Fibroblast of the aortic adventitia (primary cell): ENCODE measurements at regions not wholly inside any gene's neighbourhood (a gene's known extent, or its start where the extent isn't known, plus 50 kb on each side); places are given as distances from the start of the nearest gene placed in this dataset.

Experiments
- DNase-seq: peaks from one replicate; pipeline ENCODE4 v3.0.0-alpha.2; 2010; ENCODE audit warnings: low read depth
- H3K4me3 ChIP-seq: 2 replicates; pipeline ENCODE4 v1.5.1; 2011; ENCODE audit warnings: low read depth, mild to moderate bottlenecking, control low read depth, low read length, moderate library complexity
- TF ChIP-seq, protein P1 (sequence below): IDR thresholded peaks from 2 replicates; pipeline ENCODE4 v1.5.1; 2011; ENCODE audit warnings: mild to moderate bottlenecking, low read length, control low read depth, inconsistent platforms; ENCODE audit not compliant: insufficient read depth

DNA sequence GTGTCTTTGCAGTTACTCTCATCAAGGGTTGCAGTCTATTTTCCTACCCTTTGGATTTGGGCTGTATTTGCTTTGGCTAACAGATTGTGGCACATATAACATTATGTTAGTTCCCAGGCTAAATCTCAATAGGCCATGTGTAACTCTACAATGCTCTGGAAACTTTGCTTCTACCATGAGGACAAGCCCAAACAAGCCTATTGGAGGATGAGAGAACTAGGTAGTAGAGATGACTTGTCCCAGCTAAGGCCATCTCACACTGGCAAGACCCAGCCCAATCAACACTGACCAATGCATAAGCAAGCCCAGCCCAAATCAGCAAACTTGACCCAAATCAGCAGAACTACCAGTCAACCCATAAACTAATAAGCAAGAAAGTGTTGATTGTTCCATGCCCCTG is 311.8 kb downstream of the NDFIP2 start:
- no peak overlapping the region for H3K4me3 ChIP-seq
- DNase-seq: no peak
- TF ChIP-seq, protein P1, sequence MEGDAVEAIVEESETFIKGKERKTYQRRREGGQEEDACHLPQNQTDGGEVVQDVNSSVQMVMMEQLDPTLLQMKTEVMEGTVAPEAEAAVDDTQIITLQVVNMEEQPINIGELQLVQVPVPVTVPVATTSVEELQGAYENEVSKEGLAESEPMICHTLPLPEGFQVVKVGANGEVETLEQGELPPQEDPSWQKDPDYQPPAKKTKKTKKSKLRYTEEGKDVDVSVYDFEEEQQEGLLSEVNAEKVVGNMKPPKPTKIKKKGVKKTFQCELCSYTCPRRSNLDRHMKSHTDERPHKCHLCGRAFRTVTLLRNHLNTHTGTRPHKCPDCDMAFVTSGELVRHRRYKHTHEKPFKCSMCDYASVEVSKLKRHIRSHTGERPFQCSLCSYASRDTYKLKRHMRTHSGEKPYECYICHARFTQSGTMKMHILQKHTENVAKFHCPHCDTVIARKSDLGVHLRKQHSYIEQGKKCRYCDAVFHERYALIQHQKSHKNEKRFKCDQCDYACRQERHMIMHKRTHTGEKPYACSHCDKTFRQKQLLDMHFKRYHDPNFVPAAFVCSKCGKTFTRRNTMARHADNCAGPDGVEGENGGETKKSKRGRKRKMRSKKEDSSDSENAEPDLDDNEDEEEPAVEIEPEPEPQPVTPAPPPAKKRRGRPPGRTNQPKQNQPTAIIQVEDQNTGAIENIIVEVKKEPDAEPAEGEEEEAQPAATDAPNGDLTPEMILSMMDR: no peak

DNA sequence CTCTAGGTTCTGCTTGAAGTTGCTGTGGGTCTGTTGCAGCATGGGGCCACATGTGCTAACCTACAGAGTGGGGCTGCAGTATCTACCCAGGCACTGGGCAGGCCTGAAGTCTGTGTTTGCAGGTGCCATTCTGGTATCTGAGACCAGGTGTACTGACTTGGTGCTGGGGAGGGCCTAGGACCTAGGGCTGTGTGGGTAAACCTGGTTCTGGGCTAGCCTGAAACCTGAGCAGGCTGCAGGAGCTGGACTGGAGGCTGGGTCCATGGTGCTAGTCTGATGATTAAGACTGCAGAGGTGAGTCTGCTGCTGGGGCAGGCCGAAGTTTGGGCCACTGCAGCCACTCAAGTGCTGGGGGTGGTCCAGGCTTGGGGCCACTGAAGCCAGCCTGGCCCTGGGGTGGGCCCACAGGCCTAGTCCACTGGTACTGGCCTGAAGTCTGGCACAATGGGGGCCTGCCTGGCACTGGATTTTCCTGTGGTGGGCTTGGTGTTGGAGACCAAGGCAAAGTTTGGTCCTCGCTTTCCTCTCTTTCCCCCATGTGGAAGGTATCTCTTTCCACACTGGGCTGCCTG is 310.6 kb downstream of the NDFIP2 start:
- no peak for DNase-seq
- H3K4me3 ChIP-seq: no peak overlapping the region
- TF ChIP-seq, protein P1: no peak

DNA sequence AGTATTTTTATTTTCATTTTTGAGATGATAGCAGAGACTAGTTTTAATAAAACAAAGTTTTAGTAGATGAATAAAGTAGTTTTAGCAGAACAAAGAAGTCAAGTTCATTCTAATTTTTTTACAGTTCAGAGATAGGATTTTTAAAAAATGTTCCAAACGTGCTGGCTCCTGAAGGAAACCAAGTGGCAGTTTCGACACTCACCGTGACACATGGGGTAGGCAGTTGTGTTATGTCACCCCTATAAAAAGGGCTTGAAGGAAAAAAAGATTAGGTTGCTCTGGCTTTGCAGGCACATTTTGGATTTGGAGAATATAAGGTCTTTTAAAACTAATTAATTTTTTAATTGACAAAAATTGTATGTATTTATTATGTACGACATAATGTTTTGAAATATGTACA is 305.2 kb downstream of the NDFIP2 start:
- TF ChIP-seq, protein P1: no peak
- DNase-seq: no peak
- H3K4me3 ChIP-seq: no peak overlapping the region

DNA sequence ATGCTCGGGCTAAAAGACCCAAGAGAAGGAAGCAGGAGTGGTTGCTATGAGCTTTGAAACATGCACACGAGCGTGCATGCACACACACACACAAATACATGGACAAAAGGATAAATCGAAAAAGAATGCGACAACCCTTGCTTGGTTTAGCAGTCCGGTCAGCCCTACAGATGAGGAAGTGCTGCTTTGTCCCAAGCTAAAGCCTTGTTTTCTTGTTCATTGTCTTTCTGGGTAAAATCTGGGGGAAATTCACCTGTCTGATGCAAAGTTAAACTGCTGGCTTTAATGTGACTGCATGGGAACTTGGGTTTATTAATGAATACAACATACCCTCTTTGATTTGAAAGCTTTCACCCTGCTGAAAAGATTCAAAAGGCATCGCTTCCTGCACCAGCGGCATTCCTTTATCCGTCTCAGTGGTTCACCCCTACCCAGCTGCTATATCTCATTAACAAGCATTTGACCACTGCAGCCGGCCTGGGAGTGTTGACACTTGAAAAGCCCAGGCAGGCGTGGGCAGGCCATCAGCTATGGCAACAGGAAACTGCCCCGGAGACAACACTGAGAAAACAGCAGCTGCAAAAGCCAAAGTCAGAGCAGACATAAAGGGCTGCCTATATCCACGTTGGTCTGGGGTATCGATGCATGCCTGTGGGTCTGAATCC is 301.7 kb downstream of the NDFIP2 start:
- no peak overlapping the region for H3K4me3 ChIP-seq
- TF ChIP-seq, protein P1: no peak
- peak; percentile 11 for DNase-seq

DNA sequence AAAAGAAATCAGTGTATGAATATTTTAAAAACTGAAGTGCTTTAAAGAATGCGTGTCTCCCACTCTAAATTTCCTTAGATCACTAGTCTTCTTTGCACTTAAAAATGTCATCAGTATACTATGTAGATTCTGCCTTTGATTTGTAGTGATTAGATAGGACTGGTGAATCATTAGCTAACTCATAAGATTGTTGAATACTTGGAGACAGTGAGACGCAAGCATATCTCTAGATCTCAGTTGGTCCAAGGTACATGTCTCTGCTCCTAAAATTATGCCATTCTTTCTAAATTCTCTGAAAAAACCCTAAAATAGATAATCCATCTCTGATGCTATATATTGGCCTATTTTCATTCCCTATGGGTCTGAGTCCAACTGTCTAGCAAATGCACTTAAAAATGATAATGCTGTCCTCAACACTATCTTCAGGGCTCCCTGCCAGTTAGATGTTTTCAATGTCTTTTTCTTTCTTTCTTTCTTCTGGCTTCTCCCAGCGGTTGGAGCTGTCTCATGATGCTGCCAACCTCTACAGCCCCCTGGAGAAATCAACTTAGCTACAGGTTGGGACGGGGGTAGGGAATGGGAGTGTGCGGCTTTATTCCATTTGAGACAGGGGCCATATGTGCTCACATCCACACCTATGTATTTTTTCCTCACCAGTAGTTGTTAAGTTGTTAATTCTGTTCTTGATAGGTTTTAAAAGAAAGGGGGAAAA is 301.0 kb downstream of the NDFIP2 start:
- peak; percentile 26 for DNase-seq

DNA sequence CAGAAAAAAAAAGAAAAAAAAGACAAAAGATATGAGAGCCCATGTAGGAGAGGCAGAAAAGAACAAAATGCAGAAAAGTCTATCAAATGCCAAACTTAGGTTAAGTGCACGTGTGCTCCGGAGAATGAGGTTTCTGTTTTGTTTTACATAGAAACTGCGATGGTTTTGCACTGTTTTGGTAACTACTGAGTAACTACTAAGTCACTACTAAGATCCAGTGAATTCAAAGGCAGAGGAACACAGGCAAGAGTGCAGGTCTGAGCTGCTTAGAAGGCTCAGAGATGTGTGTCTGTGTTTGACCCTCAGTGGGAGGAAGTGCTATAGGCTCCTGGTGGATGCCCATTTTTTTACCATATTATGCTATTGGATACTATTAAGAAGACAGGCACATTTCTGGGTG is 299.3 kb downstream of the NDFIP2 start:
- peak overlapping the region; percentile 49 for H3K4me3 ChIP-seq
- DNase-seq: peak; percentile 69

More for the DNA sequence above, 301.0 kb downstream of the NDFIP2 start:
- TF ChIP-seq, protein P1: no peak
- H3K4me3 ChIP-seq: no peak overlapping the region

More for the DNA sequence above, 299.3 kb downstream of the NDFIP2 start:
- TF ChIP-seq, protein P1: no peak
